D341Med (cell line): ENCODE measurements at regions not wholly inside any gene's neighbourhood (a gene's known extent, or its start where the extent isn't known, plus 50 kb on each side); places are given as distances from the start of the nearest gene placed in this dataset.

Source experiments
- DNase-seq: peaks from one replicate; pipeline ENCODE4 v3.0.0; 2012; ENCODE audit warnings: low spot score

- DNase-seq, result no peak
Measured at GRCh38 chrX:125791787-125792186, 374.3 kb downstream of the DCAF12L2 start.

- DNase-seq, result no peak
Measured at GRCh38 chrX:125810856-125811255, 355.2 kb downstream of the DCAF12L2 start.

- DNase-seq, result no peak
Measured at GRCh38 chrX:125826080-125826479, 340.0 kb downstream of the DCAF12L2 start.

GRCh38 chrX:125826774-125827451, 339.2 kb downstream of the DCAF12L2 start:
- no peak for DNase-seq

- no peak for DNase-seq
Measured at GRCh38 chrX:125846271-125846670, 319.8 kb downstream of the DCAF12L2 start.

GRCh38 chrX:125850693-125851092, 315.4 kb downstream of the DCAF12L2 start:
- no peak for DNase-seq

GRCh38 chrX:125883169-125883568, 282.9 kb downstream of the DCAF12L2 start:
- no peak for DNase-seq

GRCh38 chrX:125894947-125895346, 271.1 kb downstream of the DCAF12L2 start:
- no peak for DNase-seq

- DNase-seq, result no peak
Measured at GRCh38 chrX:125895518-125895917, 270.6 kb downstream of the DCAF12L2 start.

GRCh38 chrX:125926295-125926694, 239.8 kb downstream of the DCAF12L2 start:
- DNase-seq, result no peak

- no peak for DNase-seq
Measured at GRCh38 chrX:125940985-125941384, 225.1 kb downstream of the DCAF12L2 start.

- no peak for DNase-seq
Measured at GRCh38 chrX:125947501-125947900, 218.6 kb downstream of the DCAF12L2 start.

GRCh38 chrX:125952973-125953372, 213.1 kb downstream of the DCAF12L2 start:
- DNase-seq, result no peak

- DNase-seq, result no peak
Measured at GRCh38 chrX:125953814-125954213, 212.3 kb downstream of the DCAF12L2 start.

GRCh38 chrX:125954236-125954635, 211.9 kb downstream of the DCAF12L2 start:
- no peak for DNase-seq

GRCh38 chrX:125977851-125978250, 188.2 kb downstream of the DCAF12L2 start:
- DNase-seq, result no peak

GRCh38 chrX:125998432-125998831, 167.7 kb downstream of the DCAF12L2 start:
- peak; percentile 18 for DNase-seq

- DNase-seq, result no peak
Measured at GRCh38 chrX:126027229-126027628, 138.9 kb downstream of the DCAF12L2 start.

GRCh38 chrX:126030021-126030420, 136.1 kb downstream of the DCAF12L2 start:
- no peak for DNase-seq

GRCh38 chrX:126063984-126064383, 102.1 kb downstream of the DCAF12L2 start:
- no peak for DNase-seq

- DNase-seq, result no peak
Measured at GRCh38 chrX:126064901-126065541, 101.1 kb downstream of the DCAF12L2 start.

GRCh38 chrX:126065901-126066660, 100.0 kb downstream of the DCAF12L2 start:
- no peak for DNase-seq
